ENCODE measurements at regions not wholly inside any gene's neighbourhood (a gene's known extent, or its start where the extent isn't known, plus 50 kb on each side); places are given as distances from the start of the nearest gene placed in this dataset.
A peak's percentile ranks its signal among the peaks of the same experiment; 100 is the strongest.

GRCh38 chr13:40398065-40398464 lies 268.4 kb downstream of the FOXO1 start:
- Mint-ChIP-seq H3K36me3 (ENCODE audit: low read depth) (no peaks in the 10 kb centered on the region), H3K9me3 (no peaks in the 10 kb centered on the region), H3K4me1 (peaks cover 20% of the 10 kb centered on the region), H3K27ac (no peak overlapping the region), H3K27me3 (no peaks in the 10 kb centered on the region), H3K4me3 (no peak overlapping the region)
- ATAC-seq (ENCODE audit: low read depth) = no peak
- TF ChIP-seq CTCF (IDR thresholded peaks at IDR 0.05) = no peak
- ChIA-PET CTCF (no interaction called here), POLR2A (no interaction called here)
- intact Hi-C loops (cut with micrococcal nuclease) = no loop called here
- no peak for DNase-seq

GRCh38 chr13:40399756-40400155 lies 266.7 kb downstream of the FOXO1 start:
- TF ChIP-seq CTCF (IDR thresholded peaks at IDR 0.05) = no peak
- Mint-ChIP-seq H3K4me3 (no peak overlapping the region), H3K36me3 (ENCODE audit: low read depth) (no peaks in the 10 kb centered on the region), H3K27me3 (no peaks in the 10 kb centered on the region), H3K9me3 (no peaks in the 10 kb centered on the region), H3K27ac (no peak overlapping the region), H3K4me1 (peaks cover 29% of the 10 kb centered on the region)
- intact Hi-C loops (cut with micrococcal nuclease) = loop anchor here (10.0 kb wide), 1 partner anchor 375 kb away; the partner anchor contains the start of gene MRPS31
- no peak for DNase-seq
- ChIA-PET POLR2A (interaction anchor here (0.7 kb wide), 1 partner anchor 219 kb away, joined by 3 read pairs; no protein-coding TSS in a partner anchor), CTCF (no interaction called here)
- no peak for ATAC-seq (ENCODE audit: low read depth)

GRCh38 chr13:40401911-40402776 lies 264.3 kb downstream of the FOXO1 start:
- peak; percentile 100 for ATAC-seq (ENCODE audit: low read depth)
- H3K9me3 Mint-ChIP-seq = no peaks in the 10 kb centered on the region
- H3K4me1 Mint-ChIP-seq = peaks cover 29% of the 10 kb centered on the region
- peak overlapping the region; percentile 82 for H3K27ac Mint-ChIP-seq
- intact Hi-C loops (cut with micrococcal nuclease) = loop anchor here (1.0 to 10.0 kb wide), 7 partner anchors 13 to 373 kb away; partner anchors contain the start of gene MRPS31
- H3K27me3 Mint-ChIP-seq = no peaks in the 10 kb centered on the region
- H3K36me3 Mint-ChIP-seq (ENCODE audit: low read depth) = no peaks in the 10 kb centered on the region
- peak; percentile 51 for DNase-seq
- CTCF ChIA-PET = no interaction called here
- no peak for TF ChIP-seq CTCF (IDR thresholded peaks at IDR 0.05)
- POLR2A ChIA-PET = interaction anchor here (0.6 to 1.4 kb wide), 12 partner anchors 13 to 1931 kb away, joined by 3 to 10 read pairs (median 5); no protein-coding TSS in a partner anchor
- H3K4me3 Mint-ChIP-seq = peak overlapping the region; percentile 71

DNA sequence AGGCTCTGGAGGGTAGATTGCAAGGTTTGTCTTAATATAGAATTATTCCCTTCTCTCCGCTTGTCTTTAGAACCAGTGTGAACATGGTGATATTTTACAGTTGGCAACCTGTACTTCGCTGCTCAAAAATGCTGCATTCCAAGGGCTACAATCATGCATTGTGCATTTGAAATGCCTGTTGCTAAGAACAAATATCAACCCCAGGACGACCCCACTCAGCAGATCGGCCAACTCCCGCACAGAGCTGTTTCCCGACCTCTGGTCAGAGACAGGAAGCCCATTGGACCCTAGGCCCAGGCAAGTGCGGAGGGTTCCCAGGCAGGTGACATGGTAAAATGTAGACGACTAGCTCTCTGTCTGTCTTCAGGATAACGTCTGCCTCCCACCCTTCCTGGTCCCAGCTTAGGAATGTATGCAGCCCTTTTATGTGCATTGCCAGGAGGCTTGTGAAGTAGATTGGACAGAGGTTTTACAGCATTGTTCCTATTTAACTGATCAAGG lies 263.5 kb downstream of the FOXO1 start:
- ATAC-seq (ENCODE audit: low read depth) = no peak
- H3K27me3 Mint-ChIP-seq = no peaks in the 10 kb centered on the region
- ChIA-PET CTCF (no interaction called here), POLR2A (interaction anchor here (1.3 to 1.4 kb wide), 2 partner anchors 29 to 42 kb away, joined by 5 to 7 read pairs; no protein-coding TSS in a partner anchor)
- no peak for TF ChIP-seq CTCF (IDR thresholded peaks at IDR 0.05)
- no peaks in the 10 kb centered on the region for H3K9me3 Mint-ChIP-seq
- no peak for DNase-seq
- no peaks in the 10 kb centered on the region for H3K36me3 Mint-ChIP-seq (ENCODE audit: low read depth)
- peaks cover 29% of the 10 kb centered on the region for H3K4me1 Mint-ChIP-seq
- peak overlapping the region; percentile 82 for H3K27ac Mint-ChIP-seq
- peak overlapping the region; percentile 71 for H3K4me3 Mint-ChIP-seq
- intact Hi-C loops (cut with micrococcal nuclease) = loop anchor here (1.0 to 10.0 kb wide), 7 partner anchors 14 to 372 kb away; partner anchors contain the start of gene MRPS31
